GM12878 (cell line): ENCODE measurements at regions not wholly inside any gene's neighbourhood (a gene's known extent, or its start where the extent isn't known, plus 50 kb on each side); places are given as distances from the start of the nearest gene placed in this dataset.

Experiments used
- POLR2A ChIP-seq: IDR thresholded peaks from 2 replicates; pipeline ENCODE4 v1.6.1; 2011; ENCODE audit warnings: low read depth, mild to moderate bottlenecking, low read length
- POLR2AphosphoS5 ChIP-seq: IDR thresholded peaks from 2 replicates; pipeline ENCODE4 v1.6.1; 2011; ENCODE audit warnings: mild to moderate bottlenecking, low read length, inconsistent platforms
- REST ChIP-seq: IDR thresholded peaks from 2 replicates; pipeline ENCODE4 v1.6.1; 2012; ENCODE audit warnings: mild to moderate bottlenecking, low read depth, low read length
- TARDBP ChIP-seq: IDR thresholded peaks from 2 replicates; pipeline ENCODE4 v1.6.1; 2016; ENCODE audit warnings: borderline replicate concordance
- TF ChIP-seq, protein P1 (sequence below): IDR thresholded peaks from 2 replicates; pipeline ENCODE4 v1.6.1; 2012; ENCODE audit warnings: low read depth, low read length, improper control_type of control experiment

GRCh38 chr14:61188196-61188595, 92.9 kb downstream of the TMEM30B start:
- no peak for TF ChIP-seq REST
- TF ChIP-seq, protein P1, sequence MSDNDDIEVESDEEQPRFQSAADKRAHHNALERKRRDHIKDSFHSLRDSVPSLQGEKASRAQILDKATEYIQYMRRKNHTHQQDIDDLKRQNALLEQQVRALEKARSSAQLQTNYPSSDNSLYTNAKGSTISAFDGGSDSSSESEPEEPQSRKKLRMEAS = no peak
- TF ChIP-seq POLR2AphosphoS5 = no peak
- no peak for TF ChIP-seq POLR2A
- no peak for TF ChIP-seq TARDBP
